ENCODE measurements at regions not wholly inside any gene's neighbourhood (a gene's known extent, or its start where the extent isn't known, plus 50 kb on each side); places are given as distances from the start of the nearest gene placed in this dataset.

DNA sequence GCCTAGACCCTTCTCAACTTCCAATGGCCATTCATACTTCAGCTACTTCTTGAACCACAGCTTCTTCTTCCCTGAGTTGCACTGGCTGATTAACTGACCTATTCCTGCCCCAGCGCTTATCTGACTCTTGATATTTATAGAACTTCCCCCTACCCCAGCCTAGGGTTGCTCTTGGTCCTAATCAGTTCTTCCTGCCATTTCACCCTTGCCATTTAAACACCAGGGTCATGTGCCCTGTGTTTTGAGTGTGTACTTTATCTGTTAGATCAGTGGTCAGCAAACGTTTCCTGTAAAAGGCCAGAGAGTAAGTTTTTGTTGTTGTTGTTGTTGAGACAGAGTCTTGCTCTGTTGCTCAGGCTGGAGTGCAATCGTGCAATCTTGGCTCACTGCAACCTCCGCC lies 82.4 kb upstream of the COX10 start:
- ChIA-PET POLR2A (no interaction called here), CTCF (no interaction called here)
- Mint-ChIP-seq H3K27me3 (ENCODE audit: insufficient read depth, unreplicated experiment) (no peaks in the 10 kb centered on the region), H3K4me1 (ENCODE audit: insufficient read depth, unreplicated experiment) (peaks cover 11% of the 10 kb centered on the region), H3K9me3 (ENCODE audit: unreplicated experiment) (no peaks in the 10 kb centered on the region), H3K4me3 (ENCODE audit: unreplicated experiment) (no peak overlapping the region), H3K27ac (ENCODE audit: low read depth, unreplicated experiment) (no peak overlapping the region), H3K36me3 (ENCODE audit: insufficient read depth, unreplicated experiment) (no peaks in the 10 kb centered on the region)
- intact Hi-C loops (cut with micrococcal nuclease): no loop called here
- BruUV-seq (replicated peaks): no TSS peak
- TF ChIP-seq, protein P1, sequence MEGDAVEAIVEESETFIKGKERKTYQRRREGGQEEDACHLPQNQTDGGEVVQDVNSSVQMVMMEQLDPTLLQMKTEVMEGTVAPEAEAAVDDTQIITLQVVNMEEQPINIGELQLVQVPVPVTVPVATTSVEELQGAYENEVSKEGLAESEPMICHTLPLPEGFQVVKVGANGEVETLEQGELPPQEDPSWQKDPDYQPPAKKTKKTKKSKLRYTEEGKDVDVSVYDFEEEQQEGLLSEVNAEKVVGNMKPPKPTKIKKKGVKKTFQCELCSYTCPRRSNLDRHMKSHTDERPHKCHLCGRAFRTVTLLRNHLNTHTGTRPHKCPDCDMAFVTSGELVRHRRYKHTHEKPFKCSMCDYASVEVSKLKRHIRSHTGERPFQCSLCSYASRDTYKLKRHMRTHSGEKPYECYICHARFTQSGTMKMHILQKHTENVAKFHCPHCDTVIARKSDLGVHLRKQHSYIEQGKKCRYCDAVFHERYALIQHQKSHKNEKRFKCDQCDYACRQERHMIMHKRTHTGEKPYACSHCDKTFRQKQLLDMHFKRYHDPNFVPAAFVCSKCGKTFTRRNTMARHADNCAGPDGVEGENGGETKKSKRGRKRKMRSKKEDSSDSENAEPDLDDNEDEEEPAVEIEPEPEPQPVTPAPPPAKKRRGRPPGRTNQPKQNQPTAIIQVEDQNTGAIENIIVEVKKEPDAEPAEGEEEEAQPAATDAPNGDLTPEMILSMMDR (IDR thresholded peaks at IDR 0.05; ENCODE audit: unreplicated experiment): no peak
- DNase-seq (ENCODE audit: unreplicated experiment): no peak

DNA sequence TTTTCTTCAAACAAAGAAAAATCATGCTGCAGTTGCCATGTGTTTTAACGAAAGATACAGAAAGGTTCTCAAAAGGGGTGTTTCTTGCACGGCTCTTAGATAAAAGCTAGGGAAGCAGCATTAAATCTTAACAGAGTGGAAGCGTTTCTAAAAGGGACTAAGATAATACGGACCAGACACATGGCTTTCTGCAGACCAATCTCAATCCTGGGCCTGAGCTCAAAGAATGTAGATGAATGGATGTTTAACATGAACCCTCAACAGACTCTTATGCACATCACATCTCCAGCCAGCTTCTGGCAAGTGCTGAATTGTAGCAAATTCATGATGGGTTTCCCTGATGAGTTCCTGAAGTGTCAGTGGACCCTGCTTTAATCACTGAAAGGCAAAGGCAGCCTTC lies 80.2 kb upstream of the COX10 start:
- intact Hi-C loops (cut with micrococcal nuclease): no loop called here
- H3K4me1 Mint-ChIP-seq (ENCODE audit: insufficient read depth, unreplicated experiment): peaks cover 11% of the 10 kb centered on the region
- H3K4me3 Mint-ChIP-seq (ENCODE audit: unreplicated experiment): no peak overlapping the region
- H3K27ac Mint-ChIP-seq (ENCODE audit: low read depth, unreplicated experiment): no peak overlapping the region
- no peak for DNase-seq (ENCODE audit: unreplicated experiment)
- H3K36me3 Mint-ChIP-seq (ENCODE audit: insufficient read depth, unreplicated experiment): no peaks in the 10 kb centered on the region
- H3K9me3 Mint-ChIP-seq (ENCODE audit: unreplicated experiment): no peaks in the 10 kb centered on the region
- ChIA-PET POLR2A (interaction anchor here (0.6 kb wide), 1 partner anchor 32 kb away, joined by 3 read pairs; no protein-coding TSS in a partner anchor), CTCF (interaction anchor here (0.8 kb wide), 1 partner anchor 949 kb away, joined by 4 read pairs; no protein-coding TSS in a partner anchor)
- TF ChIP-seq, protein P1 (IDR thresholded peaks at IDR 0.05; ENCODE audit: unreplicated experiment): no peak
- no TSS peak for BruUV-seq (replicated peaks)
- no peaks in the 10 kb centered on the region for H3K27me3 Mint-ChIP-seq (ENCODE audit: insufficient read depth, unreplicated experiment)

DNA sequence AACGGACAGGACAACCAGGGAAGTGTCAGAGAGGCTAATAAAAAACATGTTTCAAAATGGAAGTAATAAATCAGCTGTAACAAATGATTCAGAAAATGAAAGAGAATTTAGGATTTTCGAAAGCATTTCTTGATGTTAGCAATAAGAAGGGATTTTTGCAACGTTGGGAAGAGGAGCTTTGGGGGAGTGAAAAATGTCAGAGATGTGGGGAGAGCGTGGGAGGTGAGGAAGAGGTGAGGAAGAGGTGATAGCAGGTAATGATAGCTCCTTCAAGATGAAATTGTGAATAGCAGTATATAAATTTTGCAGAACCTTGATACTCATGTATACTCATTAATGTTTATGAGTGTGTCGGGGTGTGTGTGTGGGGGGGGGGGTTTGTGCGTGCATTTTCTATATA lies 76.2 kb upstream of the COX10 start:
- H3K27ac Mint-ChIP-seq (ENCODE audit: low read depth, unreplicated experiment): no peak overlapping the region
- H3K27me3 Mint-ChIP-seq (ENCODE audit: insufficient read depth, unreplicated experiment): no peaks in the 10 kb centered on the region
- H3K9me3 Mint-ChIP-seq (ENCODE audit: unreplicated experiment): no peaks in the 10 kb centered on the region
- BruUV-seq (replicated peaks): no TSS peak
- H3K4me1 Mint-ChIP-seq (ENCODE audit: insufficient read depth, unreplicated experiment): peaks cover 11% of the 10 kb centered on the region
- DNase-seq (ENCODE audit: unreplicated experiment): no peak
- ChIA-PET POLR2A (interaction anchor here (0.7 kb wide), 2 partner anchors 12 to 46 kb away, joined by 3 read pairs; no protein-coding TSS in a partner anchor), CTCF (no interaction called here)
- TF ChIP-seq, protein P1 (IDR thresholded peaks at IDR 0.05; ENCODE audit: unreplicated experiment): no peak
- intact Hi-C loops (cut with micrococcal nuclease): no loop called here
- no peak overlapping the region for H3K4me3 Mint-ChIP-seq (ENCODE audit: unreplicated experiment)
- H3K36me3 Mint-ChIP-seq (ENCODE audit: insufficient read depth, unreplicated experiment): no peaks in the 10 kb centered on the region

DNA sequence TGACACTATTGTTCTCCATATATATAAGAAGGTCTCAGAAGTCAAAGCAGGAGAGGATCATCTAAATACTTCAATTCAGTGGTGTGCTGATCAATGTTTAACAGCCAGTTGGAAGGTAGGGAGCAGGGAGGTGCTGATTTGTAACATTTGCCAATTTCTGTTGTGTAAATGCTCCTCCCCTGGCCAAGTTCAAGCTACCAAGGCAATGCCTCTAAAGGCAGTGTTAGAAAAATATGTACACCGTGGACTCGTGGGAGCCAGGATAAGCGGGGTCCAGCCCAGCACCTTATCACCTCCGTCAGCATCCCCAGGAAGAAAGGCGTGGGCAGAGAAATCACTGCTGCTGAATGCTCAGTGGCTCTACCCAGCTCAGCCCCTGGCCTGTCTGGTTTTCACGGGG lies 75.3 kb upstream of the COX10 start:
- Mint-ChIP-seq H3K9me3 (ENCODE audit: unreplicated experiment) (no peaks in the 10 kb centered on the region), H3K27me3 (ENCODE audit: insufficient read depth, unreplicated experiment) (no peaks in the 10 kb centered on the region), H3K27ac (ENCODE audit: low read depth, unreplicated experiment) (no peak overlapping the region), H3K36me3 (ENCODE audit: insufficient read depth, unreplicated experiment) (no peaks in the 10 kb centered on the region), H3K4me3 (ENCODE audit: unreplicated experiment) (no peak overlapping the region), H3K4me1 (ENCODE audit: insufficient read depth, unreplicated experiment) (peaks cover 11% of the 10 kb centered on the region)
- TF ChIP-seq, protein P1 (IDR thresholded peaks at IDR 0.05; ENCODE audit: unreplicated experiment): no peak
- ChIA-PET CTCF (no interaction called here), POLR2A (interaction anchor here (0.6 kb wide), 1 partner anchor 18 kb away, joined by 3 read pairs; no protein-coding TSS in a partner anchor)
- no TSS peak for BruUV-seq (replicated peaks)
- no peak for DNase-seq (ENCODE audit: unreplicated experiment)
- intact Hi-C loops (cut with micrococcal nuclease): no loop called here

Data from MCF 10A (cell line).